ENCODE measurements at regions not wholly inside any gene's neighbourhood (a gene's known extent, or its start where the extent isn't known, plus 50 kb on each side); places are given as distances from the start of the nearest gene placed in this dataset.

- TF ChIP-seq CTCF (IDR thresholded peaks at IDR 0.05; ENCODE audit: low read length) (no peak), EZH2 (optimal IDR thresholded peaks at IDR 0.05; ENCODE audit: low read depth, low read length) (no peak), EZH2phosphoT487 (IDR thresholded peaks at IDR 0.05; ENCODE audit: low read length) (no peak)
Measured at GRCh38 chr5:84816160-84816559, 431.5 kb upstream of the EDIL3 start.
